Endothelial cell of umbilical vein (primary cell): ENCODE measurements at regions not wholly inside any gene's neighbourhood (a gene's known extent, or its start where the extent isn't known, plus 50 kb on each side); places are given as distances from the start of the nearest gene placed in this dataset.

ENCODE experiments used
- BruUV-seq: library from RNA; stranded (reverse); fragments of 400-500 nt; replicated peaks from 2 replicates; lab custom pipeline; 2021; lab: Mats Ljungman, UMichigan
- CTCF ChIA-PET: fragments of 300-600, 350-600 bp; sonication (Branson Sonifier 250); formaldehyde crosslinking; loops from one replicate; lab custom pipeline; 2021; ENCODE audit warnings: antibody characterized with exemption, inconsistent platforms; lab: Charles Lee
- POLR2A ChIA-PET: fragments of 300-600, 350-600 bp; sonication (Branson Sonifier 250); formaldehyde crosslinking; loops from one replicate; lab custom pipeline; 2021; ENCODE audit warnings: antibody characterized with exemption, inconsistent platforms; lab: Charles Lee
- DNase-seq: peaks from one replicate; pipeline ENCODE4 v3.0.0-alpha.2; 2011; ENCODE audit warnings: low read depth, low spot score
- FAIRE-seq: peaks from 2 replicates; lab custom pipeline; 2011; peaks lifted over from hg19 to GRCh38; lab: Jason Lieb, UNC
- H2AFZ ChIP-seq: 2 replicates; pipeline ENCODE4 v1.6.0; 2012; ENCODE audit warnings: low read depth, low read length, control low read depth, inconsistent platforms
- H3K27ac ChIP-seq: 2 replicates; pipeline ENCODE4 v1.5.1; 2011; ENCODE audit warnings: low read depth, mild to moderate bottlenecking, control low read depth, low read length, moderate library complexity; ENCODE audit not compliant: insufficient read depth
- H3K27me3 ChIP-seq, 2 experiments: 2 replicates each; pipeline versions ENCODE4 v1.6.0 to v1.6.1; 2011; ENCODE audit warnings: low read length in 2 of 2, mixed read lengths in 1 of 2; ENCODE audit not compliant: control insufficient read depth in 2 of 2, insufficient read depth in 2 of 2
- H3K36me3 ChIP-seq, 2 experiments: 2 replicates in 1 of 2; 3 replicates in 1 of 2; pipeline ENCODE4 v1.5.1; 2011; ENCODE audit warnings: low read length in 2 of 2, mild to moderate bottlenecking in 1 of 2, moderate library complexity in 1 of 2; ENCODE audit not compliant: control insufficient read depth in 2 of 2, insufficient read depth in 2 of 2; ENCODE audit errors: extremely low read depth in 1 of 2
- H3K4me1 ChIP-seq: 3 replicates; pipeline ENCODE4 v1.5.1; 2011; ENCODE audit warnings: mild to moderate bottlenecking, low read length; ENCODE audit not compliant: control insufficient read depth, insufficient read depth; ENCODE audit errors: extremely low read depth
- H3K4me2 ChIP-seq: 2 replicates; pipeline ENCODE4 v1.6.1; 2011; ENCODE audit warnings: low read length, control low read depth, mixed read lengths; ENCODE audit not compliant: insufficient read depth
- H3K4me3 ChIP-seq, 3 experiments: fragments of 200-600 bp in 1 of 3; sonication (generic), shearing (Covaris generic) in 1 of 3; replicated peaks in 1 of 3; 2 replicates each; pipeline ENCODE4 v1.5.1; 2011 to 2016; ENCODE audit warnings: control low read depth in 3 of 3, low read length in 3 of 3, mild to moderate bottlenecking in 2 of 3, inconsistent platforms in 1 of 3, low read depth in 1 of 3, moderate library complexity in 1 of 3; ENCODE audit not compliant: insufficient read depth in 1 of 3
- H3K79me2 ChIP-seq: 2 replicates; pipeline ENCODE4 v1.6.0; 2012; ENCODE audit warnings: low read length, inconsistent platforms; ENCODE audit not compliant: control insufficient read depth, insufficient read depth
- H3K9ac ChIP-seq: replicated peaks from 2 replicates; pipeline ENCODE3; 2011; ENCODE audit warnings: low read length, control low read depth; ENCODE audit not compliant: insufficient read depth; ENCODE audit errors: extremely low read depth
- H3K9me1 ChIP-seq: replicated peaks from 3 replicates; pipeline ENCODE4 v1.6.0; 2011; ENCODE audit warnings: mild to moderate bottlenecking, low read length; ENCODE audit not compliant: control insufficient read depth, insufficient read depth; ENCODE audit errors: extremely low read depth
- H3K9me3 ChIP-seq: replicated peaks from 2 replicates; pipeline ENCODE4 v1.5.1; 2012; ENCODE audit warnings: low read length, inconsistent platforms; ENCODE audit not compliant: control insufficient read depth, insufficient read depth
- H4K20me1 ChIP-seq: replicated peaks from 2 replicates; pipeline ENCODE3; 2011; ENCODE audit warnings: mild to moderate bottlenecking, low read length; ENCODE audit not compliant: control insufficient read depth, insufficient read depth; ENCODE audit errors: extremely low read depth
- CTCF ChIP-seq, 2 donors: IDR thresholded peaks; 1 replicate in 1 of 2; 2 replicates in 1 of 2; pipeline ENCODE4 v1.5.1; 2011; ENCODE audit warnings: low read length in 2 of 2, mild to moderate bottlenecking in 2 of 2, moderate library complexity in 2 of 2, control low read depth in 1 of 2, inconsistent platforms in 1 of 2, low read depth in 1 of 2; ENCODE audit not compliant: insufficient read depth in 1 of 2; ENCODE audit errors: extremely low read depth in 1 of 2
- EZH2 ChIP-seq: IDR thresholded peaks from 2 replicates; pipeline ENCODE4 v1.6.1; 2012; ENCODE audit warnings: borderline replicate concordance, low read depth, mild to moderate bottlenecking, moderate library complexity, low read length, inconsistent platforms; ENCODE audit not compliant: severe bottlenecking
- FOS ChIP-seq: IDR thresholded peaks from 2 replicates; pipeline ENCODE4 v1.6.1; 2011; ENCODE audit warnings: mild to moderate bottlenecking, low read length, moderate library complexity, borderline replicate concordance; ENCODE audit not compliant: insufficient read depth
- GATA2 ChIP-seq: IDR thresholded peaks from 2 replicates; pipeline ENCODE4 v1.7.0; 2011; ENCODE audit warnings: low read depth, mild to moderate bottlenecking, moderate library complexity, mixed read lengths, low read length; ENCODE audit not compliant: insufficient read length, insufficient read depth
- JUN ChIP-seq: IDR thresholded peaks from 2 replicates; pipeline ENCODE4 v1.6.1; 2011; ENCODE audit warnings: borderline replicate concordance, low read depth; ENCODE audit not compliant: insufficient read length, insufficient read depth
- MAX ChIP-seq: IDR thresholded peaks from 2 replicates; pipeline ENCODE4 v1.6.1; 2011; ENCODE audit not compliant: insufficient read depth, insufficient read length
- MYC ChIP-seq: IDR thresholded peaks from one replicate; pipeline ENCODE4 v1.6.1; 2011; ENCODE audit warnings: mild to moderate bottlenecking, low read depth, low read length
- POLR2A ChIP-seq: IDR thresholded peaks from 2 replicates; pipeline ENCODE4 v1.6.1; 2012; ENCODE audit warnings: low read depth, mild to moderate bottlenecking, control low read depth, low read length
- POLR2AphosphoS5 ChIP-seq: IDR thresholded peaks from 2 replicates; pipeline ENCODE4 v1.6.1; 2012; ENCODE audit warnings: low read depth, mild to moderate bottlenecking, control low read depth, low read length, moderate library complexity; ENCODE audit not compliant: insufficient read depth
- dilution Hi-C: fragments of 300-500 bp; cut with MboI; formaldehyde crosslinking; loops from one replicate; pipeline ENCODE4 v1.15.0; 2019; ENCODE audit warnings: low sequenced_read_pairs; ENCODE audit not compliant: extremely low pct_ligation_motif_present
- intact Hi-C: fragments of 100-400 bp; cut with micrococcal nuclease; formaldehyde crosslinking; loops from one replicate; pipeline ENCODE4 v1.10.0; 2022

- H3K9me1 ChIP-seq: no peaks in the 10 kb centered on the region
- H2AFZ ChIP-seq: no peak overlapping the region
- TF ChIP-seq MAX (no peak), CTCF (IDR thresholded peaks at IDR 0.05; ENCODE audit: extremely low read depth in 1 of 2, insufficient read depth in 1 of 2, low read depth in 1 of 2, low read length in 2 of 2) (no peak), POLR2A (no peak), GATA2 (no peak), FOS (no peak), JUN (no peak), MYC (no peak), EZH2 (no peak), POLR2AphosphoS5 (no peak)
- no peak overlapping the region for H3K4me2 ChIP-seq
- H3K27me3 ChIP-seq: no peaks in the 10 kb centered on the region
- dilution Hi-C loops (no loop called here), intact Hi-C loops (loop anchor here (5.0 kb wide), 1 partner anchor 88 kb away; no protein-coding TSS in a partner anchor)
- DNase-seq (no peak), FAIRE-seq (no peak)
- H3K27ac ChIP-seq: no peak overlapping the region
- H3K9me3 ChIP-seq: no peaks in the 10 kb centered on the region
- POLR2A ChIA-PET: no interaction called here
- H3K4me1 ChIP-seq: peaks cover 9% of the 10 kb centered on the region
- H3K36me3 ChIP-seq: no peaks in the 10 kb centered on the region
- H3K4me3 ChIP-seq: no peak overlapping the region
- CTCF ChIA-PET: interaction anchor here (1.3 kb wide), 1 partner anchor 11 kb away, joined by 4 read pairs; no protein-coding TSS in a partner anchor
- H3K79me2 ChIP-seq: no peaks in the 10 kb centered on the region
- no TSS peak for BruUV-seq
- no peaks in the 10 kb centered on the region for H4K20me1 ChIP-seq
- no peak overlapping the region for H3K9ac ChIP-seq
These were observed 126.9 kb upstream of the GUCY1A1 start for GRCh38 chr4:155539746-155540145.
